ENCODE measurements at regions not wholly inside any gene's neighbourhood (a gene's known extent, or its start where the extent isn't known, plus 50 kb on each side); places are given as distances from the start of the nearest gene placed in this dataset.

DNA sequence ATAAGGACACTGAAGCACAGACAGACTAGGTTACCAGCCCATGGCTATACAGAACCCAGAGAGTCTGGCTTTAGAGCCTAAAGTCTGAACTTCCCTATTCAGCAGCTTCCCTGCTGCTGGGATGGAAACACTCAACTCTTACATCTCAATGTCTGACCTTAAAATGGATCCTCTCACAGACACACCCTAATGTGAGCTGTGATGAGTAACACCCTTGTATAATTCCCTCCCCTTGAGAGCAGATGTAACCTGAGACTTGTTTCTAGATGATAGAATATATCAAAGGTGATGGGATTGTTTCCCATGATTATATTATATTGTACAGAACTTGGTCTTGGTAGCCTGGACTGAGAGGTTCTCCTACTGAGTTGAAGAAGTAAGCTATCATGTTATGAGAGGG lies 577.1 kb upstream of the KLHL29 start:
- ChIA-PET POLR2A (no interaction called here), CTCF (no interaction called here)
- Mint-ChIP-seq H3K4me3 (no peak overlapping the region), H3K9me3 (peaks cover 55% of the 10 kb centered on the region), H3K4me1 (no peaks in the 10 kb centered on the region), H3K36me3 (peaks cover 51% of the 10 kb centered on the region), H3K27ac (no peak overlapping the region), H3K27me3 (ENCODE audit: low read depth) (peaks cover 9% of the 10 kb centered on the region)
- no peak for DNase-seq (ENCODE audit: low spot score)
- no peak for TF ChIP-seq HMGA2 (CRISPR knock-in tag; IDR thresholded peaks at IDR 0.05)
- TF ChIP-seq CBFB (CRISPR knock-in tag; IDR thresholded peaks at IDR 0.05; ENCODE audit: low read depth): no peak
- no peak for TF ChIP-seq ERG (CRISPR knock-in tag; IDR thresholded peaks at IDR 0.05)
- TF ChIP-seq ZNF425 (CRISPR knock-in tag; conservative IDR thresholded peaks at IDR 0.05): no peak
- no peak for TF ChIP-seq MLX (CRISPR knock-in tag; IDR thresholded peaks at IDR 0.05)
- TF ChIP-seq GTF2I (CRISPR knock-in tag; conservative IDR thresholded peaks at IDR 0.05): no peak
- no peak for ATAC-seq

DNA sequence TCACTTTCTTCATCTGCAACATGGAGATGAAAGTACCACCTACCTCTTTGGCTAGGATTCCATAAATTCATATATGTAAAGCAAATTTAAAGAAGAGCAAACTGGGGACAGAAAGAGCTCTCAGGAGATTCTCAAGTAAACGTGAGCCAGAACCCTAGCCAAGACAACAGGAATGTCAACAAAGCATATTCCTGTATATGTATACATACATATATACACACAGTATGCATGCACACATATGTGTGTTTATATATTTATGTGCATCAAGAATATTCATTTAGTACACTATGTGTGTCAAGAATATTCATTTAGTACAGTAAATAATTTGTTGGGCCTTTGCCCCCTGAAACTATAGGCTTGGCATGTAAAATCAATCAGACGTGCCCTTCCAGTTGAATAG lies 574.4 kb upstream of the KLHL29 start:
- TF ChIP-seq ZNF232 (CRISPR knock-in tag; IDR thresholded peaks at IDR 0.05) (no peak), RORB (CRISPR knock-in tag; IDR thresholded peaks at IDR 0.05) (no peak), JUN (CRISPR knock-in tag; IDR thresholded peaks at IDR 0.05) (no peak), ZNF423 (CRISPR knock-in tag; IDR thresholded peaks at IDR 0.05) (no peak), NFYB (CRISPR knock-in tag; conservative IDR thresholded peaks at IDR 0.05; ENCODE audit: low read depth) (no peak), JAZF1 (CRISPR knock-in tag; IDR thresholded peaks at IDR 0.05) (no peak), NR3C1 (CRISPR knock-in tag; conservative IDR thresholded peaks at IDR 0.05; ENCODE audit: low read depth) (no peak), TEAD1 (CRISPR knock-in tag; IDR thresholded peaks at IDR 0.05) (no peak), ZNF281 (CRISPR knock-in tag; IDR thresholded peaks at IDR 0.05) (no peak), KAT7 (CRISPR knock-in tag; IDR thresholded peaks at IDR 0.05; ENCODE audit: borderline replicate concordance) (no peak), HMGA2 (CRISPR knock-in tag; IDR thresholded peaks at IDR 0.05) (no peak), E2F1 (CRISPR knock-in tag; IDR thresholded peaks at IDR 0.05) (no peak), MYBL2 (CRISPR knock-in tag; IDR thresholded peaks at IDR 0.05) (no peak), CREM (CRISPR knock-in tag; IDR thresholded peaks at IDR 0.05) (no peak), ZBTB21 (CRISPR knock-in tag; IDR thresholded peaks at IDR 0.05; ENCODE audit: borderline replicate concordance) (no peak), SMAD4 (CRISPR knock-in tag; IDR thresholded peaks at IDR 0.05) (no peak), ERG (CRISPR knock-in tag; IDR thresholded peaks at IDR 0.05) (no peak)
- TF ChIP-seq, protein P1, sequence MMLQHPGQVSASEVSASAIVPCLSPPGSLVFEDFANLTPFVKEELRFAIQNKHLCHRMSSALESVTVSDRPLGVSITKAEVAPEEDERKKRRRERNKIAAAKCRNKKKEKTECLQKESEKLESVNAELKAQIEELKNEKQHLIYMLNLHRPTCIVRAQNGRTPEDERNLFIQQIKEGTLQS (CRISPR knock-in tag; conservative IDR thresholded peaks at IDR 0.05): no peak
- TF ChIP-seq, protein P2, sequence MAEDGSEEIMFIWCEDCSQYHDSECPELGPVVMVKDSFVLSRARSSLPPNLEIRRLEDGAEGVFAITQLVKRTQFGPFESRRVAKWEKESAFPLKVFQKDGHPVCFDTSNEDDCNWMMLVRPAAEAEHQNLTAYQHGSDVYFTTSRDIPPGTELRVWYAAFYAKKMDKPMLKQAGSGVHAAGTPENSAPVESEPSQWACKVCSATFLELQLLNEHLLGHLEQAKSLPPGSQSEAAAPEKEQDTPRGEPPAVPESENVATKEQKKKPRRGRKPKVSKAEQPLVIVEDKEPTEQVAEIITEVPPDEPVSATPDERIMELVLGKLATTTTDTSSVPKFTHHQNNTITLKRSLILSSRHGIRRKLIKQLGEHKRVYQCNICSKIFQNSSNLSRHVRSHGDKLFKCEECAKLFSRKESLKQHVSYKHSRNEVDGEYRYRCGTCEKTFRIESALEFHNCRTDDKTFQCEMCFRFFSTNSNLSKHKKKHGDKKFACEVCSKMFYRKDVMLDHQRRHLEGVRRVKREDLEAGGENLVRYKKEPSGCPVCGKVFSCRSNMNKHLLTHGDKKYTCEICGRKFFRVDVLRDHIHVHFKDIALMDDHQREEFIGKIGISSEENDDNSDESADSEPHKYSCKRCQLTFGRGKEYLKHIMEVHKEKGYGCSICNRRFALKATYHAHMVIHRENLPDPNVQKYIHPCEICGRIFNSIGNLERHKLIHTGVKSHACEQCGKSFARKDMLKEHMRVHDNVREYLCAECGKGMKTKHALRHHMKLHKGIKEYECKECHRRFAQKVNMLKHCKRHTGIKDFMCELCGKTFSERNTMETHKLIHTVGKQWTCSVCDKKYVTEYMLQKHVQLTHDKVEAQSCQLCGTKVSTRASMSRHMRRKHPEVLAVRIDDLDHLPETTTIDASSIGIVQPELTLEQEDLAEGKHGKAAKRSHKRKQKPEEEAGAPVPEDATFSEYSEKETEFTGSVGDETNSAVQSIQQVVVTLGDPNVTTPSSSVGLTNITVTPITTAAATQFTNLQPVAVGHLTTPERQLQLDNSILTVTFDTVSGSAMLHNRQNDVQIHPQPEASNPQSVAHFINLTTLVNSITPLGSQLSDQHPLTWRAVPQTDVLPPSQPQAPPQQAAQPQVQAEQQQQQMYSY (CRISPR knock-in tag; IDR thresholded peaks at IDR 0.05): no peak
- H3K4me3 Mint-ChIP-seq: no peak overlapping the region
- POLR2A ChIA-PET: no interaction called here
- CTCF ChIA-PET: no interaction called here
- H3K36me3 Mint-ChIP-seq: peaks cover 30% of the 10 kb centered on the region
- peaks cover 9% of the 10 kb centered on the region for H3K27me3 Mint-ChIP-seq (ENCODE audit: low read depth)
- H3K27ac Mint-ChIP-seq: no peak overlapping the region
- H3K4me1 Mint-ChIP-seq: no peaks in the 10 kb centered on the region
- DNase-seq (ENCODE audit: low spot score) (no peak), ATAC-seq (no peak)
- H3K9me3 Mint-ChIP-seq: peaks cover 35% of the 10 kb centered on the region

Measured in WTC11 (cell line).